ENCODE measurements at regions not wholly inside any gene's neighbourhood (a gene's known extent, or its start where the extent isn't known, plus 50 kb on each side); places are given as distances from the start of the nearest gene placed in this dataset.

GRCh38 chr11:116601814-116602636 lies 170.8 kb downstream of the BUD13 start:
- no peak for DNase-seq (ENCODE audit: low read depth in 2 of 2, low spot score in 1 of 2)

- DNase-seq (ENCODE audit: low read depth in 2 of 2, low spot score in 1 of 2): no peak
Observed at GRCh38 chr11:116600930-116601329, 171.9 kb downstream of the BUD13 start.

- DNase-seq (ENCODE audit: low read depth in 2 of 2, low spot score in 1 of 2): no peak
Observed at GRCh38 chr11:116598556-116598955, 174.2 kb downstream of the BUD13 start.

GRCh38 chr11:116598036-116598435 lies 174.8 kb downstream of the BUD13 start:
- DNase-seq (ENCODE audit: low read depth in 2 of 2, low spot score in 1 of 2): no peak

- DNase-seq (ENCODE audit: low read depth in 2 of 2, low spot score in 1 of 2): no peak
Observed at GRCh38 chr11:116596346-116597260, 176.2 kb downstream of the BUD13 start.

GRCh38 chr11:116595305-116595880 lies 177.4 kb downstream of the BUD13 start:
- DNase-seq (ENCODE audit: low read depth in 2 of 2, low spot score in 1 of 2): no peak

- no peak for DNase-seq (ENCODE audit: low read depth in 2 of 2, low spot score in 1 of 2)
Observed at GRCh38 chr11:116590844-116591570, 181.8 kb downstream of the BUD13 start.

GRCh38 chr11:116589402-116589801 lies 183.4 kb downstream of the BUD13 start:
- DNase-seq (ENCODE audit: low read depth in 2 of 2, low spot score in 1 of 2): no peak

GRCh38 chr11:116586392-116586791 lies 186.4 kb downstream of the BUD13 start:
- no peak for DNase-seq (ENCODE audit: low read depth in 2 of 2, low spot score in 1 of 2)

GRCh38 chr11:116582571-116582970 lies 190.2 kb downstream of the BUD13 start:
- DNase-seq (ENCODE audit: low read depth in 2 of 2, low spot score in 1 of 2): no peak

GRCh38 chr11:116581349-116581748 lies 191.4 kb downstream of the BUD13 start:
- DNase-seq (ENCODE audit: low read depth in 2 of 2, low spot score in 1 of 2): no peak

- DNase-seq (ENCODE audit: low read depth in 2 of 2, low spot score in 1 of 2): no peak
Observed at GRCh38 chr11:116580799-116581198, 192.0 kb downstream of the BUD13 start.

- no peak for DNase-seq (ENCODE audit: low read depth in 2 of 2, low spot score in 1 of 2)
Observed at GRCh38 chr11:116579857-116580727, 192.7 kb downstream of the BUD13 start.

- DNase-seq (ENCODE audit: low read depth in 2 of 2, low spot score in 1 of 2): no peak
Observed at GRCh38 chr11:116579031-116579653, 193.6 kb downstream of the BUD13 start.

- no peak for DNase-seq (ENCODE audit: low read depth in 2 of 2, low spot score in 1 of 2)
Observed at GRCh38 chr11:116577956-116578355, 194.8 kb downstream of the BUD13 start.

- DNase-seq (ENCODE audit: low read depth in 2 of 2, low spot score in 1 of 2): no peak
Observed at GRCh38 chr11:116577273-116577672, 195.5 kb downstream of the BUD13 start.

- no peak for DNase-seq (ENCODE audit: low read depth in 2 of 2, low spot score in 1 of 2)
Observed at GRCh38 chr11:116576526-116576925, 196.3 kb downstream of the BUD13 start.

GRCh38 chr11:116567721-116568242 lies 205.0 kb downstream of the BUD13 start:
- no peak for DNase-seq (ENCODE audit: low read depth in 2 of 2, low spot score in 1 of 2)

- DNase-seq (ENCODE audit: low read depth in 2 of 2, low spot score in 1 of 2): no peak
Observed at GRCh38 chr11:116563712-116564047, 209.1 kb downstream of the BUD13 start.
